ENCODE measurements at regions not wholly inside any gene's neighbourhood (a gene's known extent, or its start where the extent isn't known, plus 50 kb on each side); places are given as distances from the start of the nearest gene placed in this dataset.
"Not testable (repeated sequence)": the region's sequence is repeated elsewhere in the genome, so short reads cannot be mapped to it uniquely, and the experiment has no call there.

- H3K4me3 Mint-ChIP-seq (ENCODE audit: unreplicated experiment); H3K9me3 Mint-ChIP-seq (ENCODE audit: unreplicated experiment); H3K27ac Mint-ChIP-seq (ENCODE audit: unreplicated experiment); DNase-seq; H3K4me1 Mint-ChIP-seq (ENCODE audit: low read depth, unreplicated experiment); H3K27me3 Mint-ChIP-seq (ENCODE audit: unreplicated experiment); H3K36me3 Mint-ChIP-seq (ENCODE audit: unreplicated experiment): not testable (repeated sequence)
Observed at GRCh38 chr17:34038786-34039185, 216.3 kb upstream of the CCL2 start.

GRCh38 chr17:34039213-34039612, 215.9 kb upstream of the CCL2 start:
- not testable (repeated sequence) for H3K27ac Mint-ChIP-seq (ENCODE audit: unreplicated experiment); DNase-seq; H3K4me3 Mint-ChIP-seq (ENCODE audit: unreplicated experiment); H3K36me3 Mint-ChIP-seq (ENCODE audit: unreplicated experiment); H3K4me1 Mint-ChIP-seq (ENCODE audit: low read depth, unreplicated experiment); H3K27me3 Mint-ChIP-seq (ENCODE audit: unreplicated experiment); H3K9me3 Mint-ChIP-seq (ENCODE audit: unreplicated experiment)

- not testable (repeated sequence) for H3K4me3 Mint-ChIP-seq (ENCODE audit: unreplicated experiment); H3K9me3 Mint-ChIP-seq (ENCODE audit: unreplicated experiment); H3K36me3 Mint-ChIP-seq (ENCODE audit: unreplicated experiment); H3K27ac Mint-ChIP-seq (ENCODE audit: unreplicated experiment); H3K27me3 Mint-ChIP-seq (ENCODE audit: unreplicated experiment); H3K4me1 Mint-ChIP-seq (ENCODE audit: low read depth, unreplicated experiment)
- peak; percentile 17 for DNase-seq
Observed at GRCh38 chr17:34039759-34040555, 215.1 kb upstream of the CCL2 start.

- TF ChIP-seq CTCF (IDR thresholded peaks at IDR 0.05; ENCODE audit: partially characterized antibody, unreplicated experiment): no peak
- Mint-ChIP-seq H3K4me1 (ENCODE audit: low read depth, unreplicated experiment) (no peaks in the 10 kb centered on the region), H3K27me3 (ENCODE audit: unreplicated experiment) (no peaks in the 10 kb centered on the region), H3K4me3 (ENCODE audit: unreplicated experiment) (no peak overlapping the region), H3K9me3 (ENCODE audit: unreplicated experiment) (no peaks in the 10 kb centered on the region), H3K27ac (ENCODE audit: unreplicated experiment) (no peak overlapping the region), H3K36me3 (ENCODE audit: unreplicated experiment) (no peaks in the 10 kb centered on the region)
- no peak for DNase-seq
Observed at GRCh38 chr17:34045990-34046389, 209.1 kb upstream of the CCL2 start.

- Mint-ChIP-seq H3K4me1 (ENCODE audit: low read depth, unreplicated experiment) (no peaks in the 10 kb centered on the region), H3K4me3 (ENCODE audit: unreplicated experiment) (no peak overlapping the region), H3K36me3 (ENCODE audit: unreplicated experiment) (no peaks in the 10 kb centered on the region), H3K9me3 (ENCODE audit: unreplicated experiment) (no peaks in the 10 kb centered on the region), H3K27ac (ENCODE audit: unreplicated experiment) (no peak overlapping the region), H3K27me3 (ENCODE audit: unreplicated experiment) (no peaks in the 10 kb centered on the region)
- TF ChIP-seq CTCF (IDR thresholded peaks at IDR 0.05; ENCODE audit: partially characterized antibody, unreplicated experiment): no peak
- DNase-seq: no peak
Observed at GRCh38 chr17:34051046-34051445, 204.0 kb upstream of the CCL2 start.

- H3K27ac Mint-ChIP-seq (ENCODE audit: unreplicated experiment): no peak overlapping the region
- H3K27me3 Mint-ChIP-seq (ENCODE audit: unreplicated experiment): no peaks in the 10 kb centered on the region
- peaks cover 5% of the 10 kb centered on the region for H3K36me3 Mint-ChIP-seq (ENCODE audit: unreplicated experiment)
- no peak for TF ChIP-seq CTCF (IDR thresholded peaks at IDR 0.05; ENCODE audit: partially characterized antibody, unreplicated experiment)
- no peak overlapping the region for H3K4me3 Mint-ChIP-seq (ENCODE audit: unreplicated experiment)
- DNase-seq: no peak
- H3K9me3 Mint-ChIP-seq (ENCODE audit: unreplicated experiment): no peaks in the 10 kb centered on the region
- H3K4me1 Mint-ChIP-seq (ENCODE audit: low read depth, unreplicated experiment): no peaks in the 10 kb centered on the region
Observed at GRCh38 chr17:34054495-34054894, 200.6 kb upstream of the CCL2 start.

Measured in glutamatergic neuron (in vitro differentiated cells).